Stomach (tissue), 4 donors: ENCODE measurements at regions not wholly inside any gene's neighbourhood (a gene's known extent, or its start where the extent isn't known, plus 50 kb on each side); places are given as distances from the start of the nearest gene placed in this dataset.

Source experiments
- CTCF ChIP-seq, 7 experiments: fragments of 450-650 bp in 4 of 7; fragments of 200-600 bp in 3 of 7; sonication (generic) in 3 of 7; IDR thresholded peaks; one replicate each; pipeline ENCODE4 v1.5.1; 2016 to 2019; ENCODE audit warnings: antibody characterized with exemption in 7 of 7, control low read depth in 2 of 7, mild to moderate bottlenecking in 1 of 7
- EP300 ChIP-seq: sonication (generic); formaldehyde crosslinking; IDR thresholded peaks from one replicate; pipeline ENCODE4 v1.6.1; 2017; ENCODE audit warnings: antibody characterized with exemption
- POLR2A ChIP-seq, 4 donors: fragments of 450-650 bp; IDR thresholded peaks; one replicate each; pipeline ENCODE4 v1.6.1; 2016; ENCODE audit warnings: antibody characterized with exemption in 4 of 4, control low read depth in 2 of 4, mild to moderate bottlenecking in 1 of 4, moderate library complexity in 1 of 4
- POLR2AphosphoS5 ChIP-seq, 3 donors: sonication (generic); formaldehyde crosslinking; IDR thresholded peaks; one replicate each; pipeline ENCODE4 v1.6.1; 2016; ENCODE audit warnings: antibody characterized with exemption in 3 of 3

- TF ChIP-seq CTCF (IDR thresholded peaks at IDR 0.05) (no peak), EP300 (no peak), POLR2AphosphoS5 (IDR thresholded peaks at IDR 0.05) (no peak), POLR2A (IDR thresholded peaks at IDR 0.05) (no peak)
Observed at GRCh38 chr12:60251091-60251490, 655.3 kb downstream of the SLC16A7 start.
